Nephron (organoid): ENCODE measurements at regions not wholly inside any gene's neighbourhood (a gene's known extent, or its start where the extent isn't known, plus 50 kb on each side); places are given as distances from the start of the nearest gene placed in this dataset.

ENCODE experiments used
- H3K27ac Mint-ChIP-seq, 3 experiments: 2 replicates each; pipeline ENCODE4 v1.8.0; 2020; ENCODE audit warnings: mixed read lengths in 3 of 3, mild to moderate bottlenecking in 2 of 3, moderate library complexity in 1 of 3
- H3K27me3 Mint-ChIP-seq: 2 replicates; pipeline ENCODE4 v1.8.0; 2021; ENCODE audit warnings: low read depth, mild to moderate bottlenecking, moderate library complexity, mixed read lengths
- H3K36me3 Mint-ChIP-seq: 2 replicates; pipeline ENCODE4 v1.8.0; 2020; ENCODE audit warnings: low read depth, mixed read lengths
- H3K4me1 Mint-ChIP-seq: 2 replicates; pipeline ENCODE4 v1.8.0; 2020; ENCODE audit warnings: mixed read lengths
- H3K4me3 Mint-ChIP-seq, 3 experiments: 2 replicates each; pipeline ENCODE4 v1.8.0; 2020; ENCODE audit warnings: mild to moderate bottlenecking in 3 of 3, mixed read lengths in 3 of 3, moderate library complexity in 2 of 3
- H3K9me3 Mint-ChIP-seq: 2 replicates; pipeline ENCODE4 v1.8.0; 2020; ENCODE audit warnings: mixed read lengths
- TF ChIP-seq, protein P1 (sequence below), 3 experiments: fragments of 200-600 bp; sonication (generic); IDR thresholded peaks; one replicate each; pipeline ENCODE4 v1.5.0; 2021; ENCODE audit warnings: antibody characterized with exemption in 3 of 3; ENCODE audit not compliant: unreplicated experiment in 3 of 3

DNA sequence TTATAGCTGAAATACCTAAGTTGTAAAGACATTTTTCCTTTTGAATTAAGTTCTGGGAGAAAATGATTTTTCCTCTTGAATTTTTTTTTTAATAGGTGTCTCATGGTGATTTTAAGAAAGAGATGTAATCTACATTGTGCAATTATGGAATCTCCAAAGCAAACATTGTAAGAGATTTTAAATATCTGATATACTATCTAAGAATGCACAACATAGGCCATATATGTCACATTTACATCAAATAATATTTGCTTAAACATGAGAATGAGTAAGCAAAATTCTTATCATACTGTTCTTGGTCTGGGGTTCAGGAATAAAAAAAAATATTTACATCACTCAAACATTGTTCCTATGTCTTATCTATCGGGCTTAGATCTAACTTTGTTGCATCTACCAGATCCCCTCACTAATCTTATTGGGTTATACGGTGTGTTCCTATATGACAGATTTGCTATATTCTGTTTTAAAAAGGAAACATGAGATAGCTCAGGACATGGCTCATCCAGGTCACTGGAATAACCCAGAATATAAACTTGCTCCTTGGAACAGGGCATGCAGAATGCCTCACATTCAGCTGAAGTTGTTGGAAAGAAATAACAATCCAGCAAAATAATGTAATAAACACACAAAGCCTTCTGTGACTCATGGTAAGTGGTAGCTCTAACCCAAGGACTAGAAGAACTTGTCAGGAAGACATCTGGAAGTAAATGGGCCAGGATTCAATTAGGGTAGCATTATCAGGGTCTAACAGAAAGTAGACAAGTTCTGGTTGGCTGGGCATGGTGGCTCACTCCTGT is 794.7 kb downstream of the IPMK start:
- H3K36me3 Mint-ChIP-seq, result no peaks in the 10 kb centered on the region
- H3K9me3 Mint-ChIP-seq, result no peaks in the 10 kb centered on the region
- H3K4me1 Mint-ChIP-seq, result no peaks in the 10 kb centered on the region
- H3K27ac Mint-ChIP-seq, result no peak overlapping the region
- no peaks in the 10 kb centered on the region for H3K27me3 Mint-ChIP-seq
- H3K4me3 Mint-ChIP-seq, result no peak overlapping the region
- TF ChIP-seq, protein P1, sequence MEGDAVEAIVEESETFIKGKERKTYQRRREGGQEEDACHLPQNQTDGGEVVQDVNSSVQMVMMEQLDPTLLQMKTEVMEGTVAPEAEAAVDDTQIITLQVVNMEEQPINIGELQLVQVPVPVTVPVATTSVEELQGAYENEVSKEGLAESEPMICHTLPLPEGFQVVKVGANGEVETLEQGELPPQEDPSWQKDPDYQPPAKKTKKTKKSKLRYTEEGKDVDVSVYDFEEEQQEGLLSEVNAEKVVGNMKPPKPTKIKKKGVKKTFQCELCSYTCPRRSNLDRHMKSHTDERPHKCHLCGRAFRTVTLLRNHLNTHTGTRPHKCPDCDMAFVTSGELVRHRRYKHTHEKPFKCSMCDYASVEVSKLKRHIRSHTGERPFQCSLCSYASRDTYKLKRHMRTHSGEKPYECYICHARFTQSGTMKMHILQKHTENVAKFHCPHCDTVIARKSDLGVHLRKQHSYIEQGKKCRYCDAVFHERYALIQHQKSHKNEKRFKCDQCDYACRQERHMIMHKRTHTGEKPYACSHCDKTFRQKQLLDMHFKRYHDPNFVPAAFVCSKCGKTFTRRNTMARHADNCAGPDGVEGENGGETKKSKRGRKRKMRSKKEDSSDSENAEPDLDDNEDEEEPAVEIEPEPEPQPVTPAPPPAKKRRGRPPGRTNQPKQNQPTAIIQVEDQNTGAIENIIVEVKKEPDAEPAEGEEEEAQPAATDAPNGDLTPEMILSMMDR (IDR thresholded peaks at IDR 0.05; ENCODE audit: unreplicated experiment in 3 of 3), result no peak

GRCh38 chr10:57468894-57469432 is 798.7 kb downstream of the IPMK start:
- TF ChIP-seq, protein P1 (IDR thresholded peaks at IDR 0.05; ENCODE audit: unreplicated experiment in 3 of 3), result no peak
- Mint-ChIP-seq H3K27ac (no peak overlapping the region), H3K9me3 (no peaks in the 10 kb centered on the region), H3K4me1 (no peaks in the 10 kb centered on the region), H3K4me3 (no peak overlapping the region), H3K27me3 (no peaks in the 10 kb centered on the region), H3K36me3 (no peaks in the 10 kb centered on the region)

DNA sequence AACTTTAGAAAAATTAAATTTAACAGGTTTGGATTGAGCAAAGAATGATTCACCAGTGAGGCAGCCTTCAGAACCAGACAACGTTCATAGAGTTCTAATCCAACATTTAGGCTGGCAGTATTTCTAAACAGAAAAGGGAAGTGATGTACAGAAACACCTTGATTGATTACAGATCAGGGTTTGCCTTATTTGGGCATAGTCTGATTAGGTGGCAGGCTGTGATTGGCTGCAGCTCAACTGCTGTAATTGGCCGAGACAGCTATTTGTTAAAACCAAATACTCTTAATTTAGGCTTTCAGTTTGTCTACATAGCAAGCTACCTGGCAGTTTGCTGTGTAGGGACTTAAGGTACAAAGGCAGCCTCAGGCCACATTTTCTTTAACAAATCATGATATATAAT is 802.5 kb downstream of the IPMK start:
- Mint-ChIP-seq H3K27me3 (no peaks in the 10 kb centered on the region), H3K27ac (no peak overlapping the region), H3K4me3 (no peak overlapping the region), H3K9me3 (no peaks in the 10 kb centered on the region), H3K36me3 (no peaks in the 10 kb centered on the region), H3K4me1 (no peaks in the 10 kb centered on the region)
- TF ChIP-seq, protein P1 (IDR thresholded peaks at IDR 0.05; ENCODE audit: unreplicated experiment in 3 of 3), result no peak

DNA sequence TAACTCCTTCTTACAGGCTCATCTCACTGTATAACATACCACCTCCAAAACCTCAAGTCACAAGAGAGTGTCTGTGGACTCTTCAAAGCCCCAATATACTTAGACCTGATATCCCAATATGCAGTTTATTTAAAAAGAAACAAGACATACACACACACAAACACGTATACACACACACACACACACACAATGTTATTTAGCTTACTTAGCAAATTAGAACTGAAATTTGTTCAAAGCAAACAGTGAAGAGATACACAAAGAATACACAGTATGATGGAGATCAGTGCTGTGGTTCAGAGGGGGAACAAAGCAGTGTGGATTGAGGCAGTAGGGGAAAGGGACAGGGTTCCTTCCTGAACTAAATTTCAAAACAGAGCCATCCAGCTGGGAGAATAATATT is 807.2 kb downstream of the IPMK start:
- no peaks in the 10 kb centered on the region for H3K4me1 Mint-ChIP-seq
- no peak overlapping the region for H3K4me3 Mint-ChIP-seq
- H3K27me3 Mint-ChIP-seq, result no peaks in the 10 kb centered on the region
- no peaks in the 10 kb centered on the region for H3K9me3 Mint-ChIP-seq
- H3K27ac Mint-ChIP-seq, result no peak overlapping the region
- H3K36me3 Mint-ChIP-seq, result no peaks in the 10 kb centered on the region
- TF ChIP-seq, protein P1 (IDR thresholded peaks at IDR 0.05; ENCODE audit: unreplicated experiment in 3 of 3), result no peak

- Mint-ChIP-seq H3K27me3 (no peaks in the 10 kb centered on the region), H3K4me3 (no peak overlapping the region), H3K4me1 (no peaks in the 10 kb centered on the region), H3K9me3 (no peaks in the 10 kb centered on the region), H3K27ac (no peak overlapping the region), H3K36me3 (no peaks in the 10 kb centered on the region)
- TF ChIP-seq, protein P1 (IDR thresholded peaks at IDR 0.05; ENCODE audit: unreplicated experiment in 3 of 3), result no peak
Observed at GRCh38 chr10:57457972-57458512, 809.7 kb downstream of the IPMK start.
